GM10248 (cell line): ENCODE measurements at regions not wholly inside any gene's neighbourhood (a gene's known extent, or its start where the extent isn't known, plus 50 kb on each side); places are given as distances from the start of the nearest gene placed in this dataset.

Experiments used
- CTCF ChIA-PET: fragments of 300-600 bp; sonication (Branson Sonifier 250); formaldehyde crosslinking; extraction: SDS; loops from one replicate; lab custom pipeline; 2021; ENCODE audit warnings: antibody characterized with exemption; lab: Yijun Ruan, JAX
- POLR2A ChIA-PET: fragments of 350-650 bp; sonication (Branson Sonifier 250); formaldehyde crosslinking; extraction: SDS; loops from one replicate; lab custom pipeline; 2020; ENCODE audit warnings: antibody characterized with exemption; lab: Yijun Ruan, JAX
- DNase-seq: peaks from one replicate; pipeline ENCODE4 v3.0.0; 2012; ENCODE audit errors: extremely low spot score
- TF ChIP-seq, protein P1 (sequence below): IDR thresholded peaks from 2 replicates; pipeline ENCODE4 v1.5.1; 2012; ENCODE audit warnings: mild to moderate bottlenecking, low read depth; ENCODE audit errors: extremely low read depth, missing control alignments, control extremely low read depth

DNA sequence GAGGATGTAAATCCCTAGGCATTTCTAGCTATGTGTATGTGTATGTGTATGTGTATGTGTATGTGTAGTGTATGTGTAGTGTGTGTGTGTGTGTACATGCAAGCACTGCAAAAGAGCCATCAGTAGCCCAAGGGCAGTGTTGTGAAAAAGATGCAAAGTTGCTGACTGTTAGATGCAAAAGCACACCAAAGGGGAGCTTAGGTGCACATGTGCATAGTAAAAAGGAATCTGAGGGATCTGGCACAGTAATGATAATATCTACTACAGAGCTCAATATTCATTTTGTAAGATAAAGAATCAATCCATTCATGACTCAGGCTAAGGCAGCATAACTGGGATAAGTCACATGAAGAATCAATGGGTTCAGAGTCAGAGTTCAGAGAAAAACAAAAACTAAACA, 80.2 kb downstream of the TMEM47 start:
- CTCF ChIA-PET = no interaction called here
- POLR2A ChIA-PET = no interaction called here
- DNase-seq = no peak
- TF ChIP-seq, protein P1, sequence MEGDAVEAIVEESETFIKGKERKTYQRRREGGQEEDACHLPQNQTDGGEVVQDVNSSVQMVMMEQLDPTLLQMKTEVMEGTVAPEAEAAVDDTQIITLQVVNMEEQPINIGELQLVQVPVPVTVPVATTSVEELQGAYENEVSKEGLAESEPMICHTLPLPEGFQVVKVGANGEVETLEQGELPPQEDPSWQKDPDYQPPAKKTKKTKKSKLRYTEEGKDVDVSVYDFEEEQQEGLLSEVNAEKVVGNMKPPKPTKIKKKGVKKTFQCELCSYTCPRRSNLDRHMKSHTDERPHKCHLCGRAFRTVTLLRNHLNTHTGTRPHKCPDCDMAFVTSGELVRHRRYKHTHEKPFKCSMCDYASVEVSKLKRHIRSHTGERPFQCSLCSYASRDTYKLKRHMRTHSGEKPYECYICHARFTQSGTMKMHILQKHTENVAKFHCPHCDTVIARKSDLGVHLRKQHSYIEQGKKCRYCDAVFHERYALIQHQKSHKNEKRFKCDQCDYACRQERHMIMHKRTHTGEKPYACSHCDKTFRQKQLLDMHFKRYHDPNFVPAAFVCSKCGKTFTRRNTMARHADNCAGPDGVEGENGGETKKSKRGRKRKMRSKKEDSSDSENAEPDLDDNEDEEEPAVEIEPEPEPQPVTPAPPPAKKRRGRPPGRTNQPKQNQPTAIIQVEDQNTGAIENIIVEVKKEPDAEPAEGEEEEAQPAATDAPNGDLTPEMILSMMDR = no peak

GRCh38 chrX:34565981-34566380, 91.1 kb downstream of the TMEM47 start:
- ChIA-PET POLR2A (no interaction called here), CTCF (no interaction called here)
- TF ChIP-seq, protein P1 = no peak
- DNase-seq = no peak

DNA sequence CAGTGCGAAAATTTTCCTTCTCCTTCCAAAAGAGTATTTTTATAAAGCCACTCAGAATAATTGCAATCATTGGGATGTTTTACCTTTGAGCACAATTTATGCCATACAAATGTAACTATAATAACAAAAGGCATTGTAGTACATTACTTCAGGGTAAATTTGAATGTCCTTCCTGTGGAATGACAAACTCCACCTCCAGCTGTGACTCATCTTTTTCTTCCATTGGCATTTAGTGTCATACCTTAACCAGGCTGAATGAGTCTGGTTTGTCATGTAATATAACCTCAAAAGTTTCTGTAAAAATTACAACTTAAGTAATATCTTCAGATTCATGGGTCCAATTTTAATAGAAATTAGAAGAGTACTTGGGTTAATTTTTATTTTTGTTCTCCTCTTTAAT, 93.3 kb downstream of the TMEM47 start:
- CTCF ChIA-PET = no interaction called here
- TF ChIP-seq, protein P1 = no peak
- DNase-seq = no peak
- POLR2A ChIA-PET = no interaction called here

- TF ChIP-seq, protein P1 = no peak
- ChIA-PET CTCF (no interaction called here), POLR2A (no interaction called here)
- DNase-seq = no peak
These were observed 94.0 kb downstream of the TMEM47 start for GRCh38 chrX:34563061-34563460.

DNA sequence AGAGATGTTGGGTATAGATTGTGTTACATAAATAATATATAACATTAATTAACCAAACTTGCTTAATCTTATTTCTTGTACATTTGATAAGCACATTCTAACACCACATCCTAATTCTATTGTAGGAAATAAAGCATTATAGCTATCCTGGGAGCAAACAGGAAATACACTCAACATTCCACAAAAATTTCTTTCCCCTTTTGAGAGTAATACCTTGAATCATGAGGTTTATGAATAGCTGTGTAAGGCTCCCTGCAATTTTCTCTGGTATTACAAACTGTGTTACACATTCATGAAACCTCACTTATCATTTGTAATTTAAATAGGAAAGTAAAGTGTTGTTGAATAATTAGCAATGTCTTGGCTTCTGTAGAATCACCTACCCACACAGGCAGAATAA, 95.1 kb downstream of the TMEM47 start:
- ChIA-PET POLR2A (no interaction called here), CTCF (no interaction called here)
- TF ChIP-seq, protein P1 = no peak
- DNase-seq = no peak

DNA sequence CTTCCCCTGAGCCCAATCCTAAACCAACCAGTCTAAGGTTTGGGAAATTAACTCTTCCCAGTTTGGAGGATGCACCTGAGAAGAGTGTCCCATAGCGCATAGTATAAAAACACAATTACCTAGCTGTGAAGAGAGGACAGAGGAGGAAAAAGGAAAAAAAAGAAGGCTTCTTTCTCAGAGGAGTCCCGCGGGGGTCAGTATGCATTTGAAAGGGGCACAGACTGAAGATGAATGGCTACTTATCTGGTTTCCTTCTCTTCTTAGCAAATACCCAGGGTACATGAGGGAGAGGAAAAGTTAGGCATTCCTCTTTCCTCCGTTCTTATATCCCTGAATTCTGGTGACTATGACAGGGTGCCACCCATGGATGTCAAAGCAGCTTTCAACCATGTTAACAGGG, 96.9 kb downstream of the TMEM47 start:
- ChIA-PET CTCF (no interaction called here), POLR2A (no interaction called here)
- TF ChIP-seq, protein P1 = no peak
- no peak for DNase-seq

- CTCF ChIA-PET = no interaction called here
- no peak for DNase-seq
- TF ChIP-seq, protein P1 = no peak
- POLR2A ChIA-PET = no interaction called here
These were observed 97.8 kb downstream of the TMEM47 start for GRCh38 chrX:34559325-34559724.
